H1 (cell line): ENCODE measurements at regions not wholly inside any gene's neighbourhood (a gene's known extent, or its start where the extent isn't known, plus 50 kb on each side); places are given as distances from the start of the nearest gene placed in this dataset.

Experiments
- EP300 ChIP-seq, 2 experiments: IDR thresholded peaks; 1 replicate in 1 of 2; 2 replicates in 1 of 2; pipeline ENCODE4 v1.6.1; 2011 to 2012; ENCODE audit warnings: low read depth in 2 of 2, low read length in 2 of 2, mild to moderate bottlenecking in 2 of 2, borderline replicate concordance in 1 of 2, inconsistent platforms in 1 of 2, moderate library complexity in 1 of 2
- EZH2 ChIP-seq: fragments of 200-600 bp; sonication (generic); IDR thresholded peaks from 2 replicates; pipeline ENCODE4 v1.7.1; 2012; ENCODE audit warnings: low read depth, mild to moderate bottlenecking, moderate library complexity, low read length, inconsistent platforms; ENCODE audit not compliant: severe bottlenecking

DNA sequence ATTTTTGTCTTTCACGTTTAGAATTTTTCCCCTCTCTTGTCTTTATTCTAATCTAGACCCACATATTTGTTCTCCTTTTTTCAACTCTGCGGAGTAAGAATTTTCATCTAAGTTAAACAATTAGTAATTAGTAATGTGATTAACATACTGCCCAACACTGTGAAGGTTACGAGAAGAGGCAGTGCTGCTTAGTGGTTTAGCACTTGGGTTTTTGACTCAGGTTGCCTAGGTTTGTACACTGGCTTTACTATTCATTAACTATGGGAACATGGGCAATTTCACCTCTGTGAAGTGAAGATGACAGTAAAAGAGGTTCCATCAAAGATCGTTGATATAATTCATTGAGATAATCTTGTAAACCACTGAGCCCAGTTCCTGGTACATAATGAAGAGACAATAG lies 82.2 kb upstream of the PNPT1 start:
- TF ChIP-seq EP300 (IDR thresholded peaks at IDR 0.05; ENCODE audit: borderline replicate concordance in 1 of 2, low read depth in 2 of 2, low read length in 2 of 2) (no peak), EZH2 (no peak)
